Left colon (tissue), 2 donors: ENCODE measurements at regions not wholly inside any gene's neighbourhood (a gene's known extent, or its start where the extent isn't known, plus 50 kb on each side); places are given as distances from the start of the nearest gene placed in this dataset.
"Not testable (repeated sequence)": the region's sequence is repeated elsewhere in the genome, so short reads cannot be mapped to it uniquely, and the experiment has no call there.

Source experiments
- ATAC-seq: fragments of 200-7000 bp; cut with Tn5 transposase; one replicate; pipeline ENCODE4 v1.9.1; 2020; ENCODE audit warnings: mild to moderate bottlenecking, moderate library complexity
- DNase-seq, 2 donors: peaks; one replicate each; pipeline ENCODE4 v3.0.0-alpha.2; 2020
- intact Hi-C, 2 donors: fragments of 100-400 bp; cut with DNase I in 1 of 2; cut with micrococcal nuclease in 1 of 2; formaldehyde crosslinking; loops; one replicate each; pipeline versions ENCODE4 v1.11.2 to v1.14.0; 2022; cut with DNase I, micrococcal nuclease
- donor health status: DM: no; HTN: no; CAD: no.
- donor health status: DM: yes; HTN: yes; CAD: no.

- DNase-seq: no peak
- ATAC-seq: no peak
- intact Hi-C loops: no loop called here
These were observed 1600.6 kb upstream of the B3GALT2 start for GRCh38 chr1:194787001-194787400.

DNA sequence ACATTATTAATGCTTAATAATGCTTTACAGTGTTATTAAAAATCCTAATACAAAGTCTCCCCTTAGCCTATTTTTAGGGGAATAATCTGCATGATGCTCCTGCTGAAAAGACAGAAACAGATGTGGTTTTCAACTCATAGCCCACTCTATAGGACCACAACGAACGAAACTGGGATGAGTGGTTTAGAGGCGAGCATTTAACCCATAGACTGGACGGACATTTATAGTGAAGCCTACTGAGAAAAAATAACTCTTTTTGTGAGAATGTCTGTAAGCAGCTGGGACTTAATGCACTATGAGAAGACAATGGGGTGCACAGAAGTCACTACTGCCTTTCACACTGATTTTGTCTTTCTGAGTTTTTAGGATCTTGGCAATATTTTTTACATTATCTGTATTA is 1599.6 kb upstream of the B3GALT2 start:
- intact Hi-C loops: no loop called here
- DNase-seq: no peak
- no peak for ATAC-seq

DNA sequence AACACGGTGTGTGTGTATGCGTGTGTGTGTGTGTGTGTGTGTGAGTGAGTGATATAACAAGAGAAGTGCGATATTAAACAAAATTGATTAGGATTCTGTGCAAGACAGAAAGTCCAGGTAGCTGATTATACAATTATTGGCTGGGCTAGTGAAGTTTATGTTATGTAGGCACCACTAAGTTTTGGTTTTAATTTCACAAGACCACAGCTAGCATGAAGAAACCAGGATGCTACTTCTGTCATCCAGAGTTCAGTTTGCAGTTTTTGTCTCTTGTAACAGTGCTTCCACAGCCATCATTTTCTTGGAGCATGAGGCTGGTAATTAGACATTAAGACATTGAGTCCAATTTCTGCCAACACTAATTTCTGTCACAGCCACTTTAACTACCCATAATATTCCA is 1590.2 kb upstream of the B3GALT2 start:
- intact Hi-C loops: no loop called here
- DNase-seq (no peak), ATAC-seq (no peak)

DNA sequence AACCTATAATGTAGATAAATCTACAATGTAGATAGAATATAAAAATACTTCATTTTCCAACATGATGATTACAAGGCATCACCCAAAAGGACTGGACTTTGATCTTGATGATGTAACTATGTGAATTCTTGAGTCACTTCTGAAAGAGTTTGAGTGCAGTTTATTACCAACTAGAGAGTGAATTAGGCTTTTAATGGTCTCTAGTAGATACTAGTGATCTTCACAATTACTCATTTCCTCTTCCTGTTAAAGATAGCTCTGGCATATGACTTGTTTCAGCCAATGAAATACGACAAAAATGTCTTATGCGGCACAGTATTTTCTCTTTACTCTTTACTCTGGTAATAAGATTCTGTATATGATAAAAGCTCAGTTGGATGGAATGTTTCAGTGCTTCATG is 1588.1 kb upstream of the B3GALT2 start:
- intact Hi-C loops: no loop called here
- DNase-seq (no peak), ATAC-seq (no peak)

DNA sequence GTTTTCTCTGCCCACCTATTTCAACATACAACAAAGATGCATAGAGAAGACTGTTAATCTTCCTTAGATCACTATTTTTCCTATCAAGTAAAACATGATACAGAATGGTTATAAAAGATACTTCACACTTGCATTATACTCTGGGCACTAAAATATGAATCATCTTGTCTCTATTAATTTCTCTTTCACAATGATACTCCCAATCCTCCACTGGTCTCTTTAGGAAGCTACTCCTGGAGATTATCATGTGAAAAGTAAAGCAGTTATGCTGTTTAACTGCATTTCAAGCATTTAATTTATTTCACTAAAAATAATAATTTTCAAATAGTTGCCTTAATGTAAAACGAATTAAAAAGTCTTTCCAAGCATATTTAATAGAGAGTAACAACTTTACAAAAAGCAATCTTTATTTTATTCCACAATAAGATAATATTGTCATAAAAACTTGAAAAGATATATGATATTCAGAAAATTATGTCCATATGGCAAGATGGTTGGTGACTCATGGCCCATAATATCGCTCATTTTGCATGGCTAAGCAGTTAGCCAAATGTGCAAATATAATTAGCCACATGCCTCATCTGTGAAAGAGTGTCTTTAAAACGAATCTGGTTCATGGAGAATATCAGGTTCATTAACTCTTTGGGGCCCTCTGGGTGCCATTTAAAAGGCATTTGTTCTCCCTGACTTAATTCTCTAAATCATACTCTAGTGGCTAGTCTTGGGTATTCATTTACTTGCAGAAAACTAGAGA is 1569.0 kb upstream of the B3GALT2 start:
- intact Hi-C loops: no loop called here
- DNase-seq (no peak), ATAC-seq (no peak)

- intact Hi-C loops, ATAC-seq, DNase-seq: not testable (repeated sequence)
These were observed 1552.4 kb upstream of the B3GALT2 start for GRCh38 chr1:194738843-194739242.

- intact Hi-C loops: no loop called here
- DNase-seq: no peak
- ATAC-seq: no peak
These were observed 1548.6 kb upstream of the B3GALT2 start for GRCh38 chr1:194734970-194735369.

GRCh38 chr1:194731025-194731424 is 1544.6 kb upstream of the B3GALT2 start:
- intact Hi-C loops: no loop called here
- no peak for DNase-seq
- no peak for ATAC-seq

- ATAC-seq (no peak), DNase-seq (no peak)
- intact Hi-C loops: no loop called here
These were observed 1543.9 kb upstream of the B3GALT2 start for GRCh38 chr1:194730304-194730703.

- no peak for ATAC-seq
- DNase-seq: no peak
- intact Hi-C loops: no loop called here
These were observed 1536.7 kb upstream of the B3GALT2 start for GRCh38 chr1:194723067-194723466.

DNA sequence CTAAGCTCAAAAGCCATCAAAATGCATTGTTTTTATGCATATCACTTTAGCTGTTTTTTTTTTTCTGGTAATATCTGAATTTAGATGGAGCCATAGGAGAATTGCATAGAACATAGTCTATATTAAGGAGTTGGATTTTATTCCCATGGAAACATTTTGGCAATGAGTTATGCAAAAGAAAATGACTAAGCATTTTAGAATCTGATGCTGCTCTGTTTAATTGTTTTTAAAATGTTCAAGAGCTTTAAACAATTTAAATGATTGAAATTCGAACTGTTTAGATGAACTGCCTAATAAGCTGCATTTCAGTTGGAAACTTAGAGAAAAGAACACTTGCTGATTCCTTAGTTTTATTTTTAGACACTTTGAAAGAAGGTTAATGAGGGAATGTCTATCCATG is 1531.5 kb upstream of the B3GALT2 start:
- no peak for ATAC-seq
- intact Hi-C loops: no loop called here
- no peak for DNase-seq

GRCh38 chr1:194717334-194717733 is 1530.9 kb upstream of the B3GALT2 start:
- intact Hi-C loops: no loop called here

GRCh38 chr1:194710671-194711070 is 1524.3 kb upstream of the B3GALT2 start:
- DNase-seq (no peak), ATAC-seq (no peak)
- intact Hi-C loops: no loop called here

More at GRCh38 chr1:194717334-194717733, 1530.9 kb upstream of the B3GALT2 start:
- ATAC-seq: no peak
- DNase-seq: no peak

DNA sequence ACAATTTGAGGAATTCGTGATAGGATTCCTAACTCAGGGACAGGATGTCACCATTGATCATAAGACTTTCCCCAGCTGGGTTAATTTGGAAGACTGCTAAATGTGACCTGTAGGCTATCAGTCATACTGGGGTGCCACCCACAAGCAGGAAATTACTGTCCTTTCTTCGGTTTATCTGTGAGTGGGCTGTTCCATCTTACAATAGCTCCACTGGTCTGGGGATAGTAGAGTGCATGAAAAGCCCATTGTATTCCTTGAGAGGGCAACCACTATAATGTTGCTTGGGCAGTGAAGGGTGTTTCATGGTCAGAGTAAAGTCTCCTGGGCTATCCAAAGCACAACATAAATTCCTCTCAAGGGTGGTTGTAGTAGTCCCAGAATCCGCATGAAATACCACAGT is 1523.0 kb upstream of the B3GALT2 start:
- no peak for ATAC-seq
- intact Hi-C loops: no loop called here
- DNase-seq: no peak

DNA sequence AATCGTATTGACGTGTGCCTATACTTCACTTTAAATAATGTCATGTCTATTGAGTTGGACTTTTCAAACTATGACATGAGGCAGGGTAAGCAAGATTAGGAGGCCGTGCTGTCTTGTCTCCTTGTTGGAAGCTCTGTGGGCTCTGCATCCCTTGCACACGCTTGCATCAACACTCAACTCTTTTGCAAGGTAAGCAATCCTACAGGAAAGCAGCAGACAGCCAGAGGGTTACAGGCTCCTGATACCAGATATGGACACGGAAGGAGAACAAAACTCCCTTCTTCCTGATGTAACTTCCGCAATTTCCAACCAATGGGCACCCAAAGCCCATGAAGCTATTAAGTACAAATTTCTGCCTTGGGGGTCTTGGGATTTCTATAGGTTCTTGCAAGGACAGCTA is 1520.7 kb upstream of the B3GALT2 start:
- DNase-seq (no peak), ATAC-seq (no peak)
- intact Hi-C loops: no loop called here

- ATAC-seq (no peak), DNase-seq (no peak)
- intact Hi-C loops: no loop called here
These were observed 1518.9 kb upstream of the B3GALT2 start for GRCh38 chr1:194705123-194705854.

DNA sequence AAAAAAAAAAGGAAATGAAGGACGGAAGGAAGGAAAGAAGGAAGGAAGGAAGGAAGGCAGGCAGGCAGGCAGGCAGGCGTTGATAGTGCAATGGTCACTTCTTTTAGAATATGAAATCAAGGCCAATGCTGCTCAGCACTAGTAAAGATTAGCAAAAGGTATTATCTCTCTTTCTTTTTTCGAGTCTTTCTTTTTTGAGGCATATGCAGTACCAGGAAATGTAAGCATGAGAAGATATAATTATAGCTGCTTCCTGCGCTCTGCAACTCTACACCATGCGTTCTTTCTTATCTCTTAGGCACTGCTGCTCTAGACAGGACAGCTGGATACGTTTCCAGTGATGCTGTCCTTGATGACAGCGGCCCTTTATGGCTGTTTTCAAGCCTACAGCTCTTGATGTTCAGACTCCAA is 1512.5 kb upstream of the B3GALT2 start:
- no peak for ATAC-seq
- DNase-seq: no peak

GRCh38 chr1:194693244-194693643 is 1506.8 kb upstream of the B3GALT2 start:
- ATAC-seq (no peak), DNase-seq (no peak)
- intact Hi-C loops: no loop called here

More for the DNA sequence above, 1512.5 kb upstream of the B3GALT2 start:
- intact Hi-C loops: no loop called here

GRCh38 chr1:194684636-194685035 is 1498.2 kb upstream of the B3GALT2 start:
- no peak for ATAC-seq
- no peak for DNase-seq
- intact Hi-C loops: no loop called here

DNA sequence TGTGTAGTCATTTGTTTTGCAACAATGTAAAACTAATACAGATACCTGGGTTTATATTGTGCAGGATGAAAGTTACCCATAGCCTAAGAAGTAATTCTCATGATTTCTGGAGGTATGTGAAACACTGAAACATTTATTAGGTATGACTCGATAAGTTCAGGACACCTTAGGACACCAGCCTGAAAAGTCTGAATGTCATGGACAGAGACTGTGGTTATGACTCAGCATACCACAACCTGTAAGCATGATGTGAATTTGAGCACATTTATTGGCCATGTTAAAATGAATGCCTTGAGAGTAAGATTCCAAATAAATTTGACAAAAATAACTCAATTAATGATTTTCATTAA is 1471.7 kb upstream of the B3GALT2 start:
- no peak for ATAC-seq
- intact Hi-C loops: no loop called here
- DNase-seq: no peak

DNA sequence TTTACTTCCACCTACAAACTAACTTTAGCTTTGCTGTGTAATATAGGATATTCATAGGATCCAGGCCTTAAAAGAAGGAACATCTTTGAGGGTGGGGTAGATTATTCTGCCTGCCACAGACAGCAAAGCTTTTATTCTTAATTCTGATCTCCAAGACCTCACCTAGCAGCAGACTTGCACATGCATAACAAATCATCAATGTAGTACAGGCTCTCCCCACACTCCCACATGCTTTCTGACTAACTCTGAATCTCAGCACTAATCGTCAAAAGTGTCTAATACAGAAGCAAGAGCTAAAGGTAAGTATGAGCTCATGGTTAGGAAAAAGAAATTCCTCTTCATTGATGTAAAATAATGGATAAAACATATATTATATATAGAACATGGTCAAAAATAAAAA is 1468.5 kb upstream of the B3GALT2 start:
- ATAC-seq: no peak
- intact Hi-C loops: no loop called here

More for the DNA sequence above, 1468.5 kb upstream of the B3GALT2 start:
- no peak for DNase-seq
